ENCODE measurements at regions not wholly inside any gene's neighbourhood (a gene's known extent, or its start where the extent isn't known, plus 50 kb on each side); places are given as distances from the start of the nearest gene placed in this dataset.

- H4K20me1 ChIP-seq (ENCODE audit: insufficient read depth) = no peaks in the 10 kb centered on the region
- no peaks in the 10 kb centered on the region for H3F3A ChIP-seq (ENCODE audit: insufficient read depth, low read length, poor library complexity, severe bottlenecking)
- H3K27ac ChIP-seq (ENCODE audit: low read length) = no peak overlapping the region
- no peaks in the 10 kb centered on the region for H3K36me3 ChIP-seq (ENCODE audit: insufficient read depth, low read length)
- no peak overlapping the region for H2AFZ ChIP-seq (ENCODE audit: low read depth, low read length)
- no peak overlapping the region for H3K9ac ChIP-seq (ENCODE audit: low read length)
- no peaks in the 10 kb centered on the region for H3K27me3 ChIP-seq (ENCODE audit: insufficient read depth, low read depth, low read length)
- no peak overlapping the region for H3K4me2 ChIP-seq (ENCODE audit: low read length)
- no peaks in the 10 kb centered on the region for H3K79me2 ChIP-seq (replicated peaks; ENCODE audit: insufficient read depth, low read length)
- H3K9me2 ChIP-seq (ENCODE audit: insufficient read depth, low read length) = no peaks in the 10 kb centered on the region
- TF ChIP-seq REST (IDR thresholded peaks at IDR 0.05; ENCODE audit: borderline replicate concordance) (no peak), CTCF (IDR thresholded peaks at IDR 0.05; ENCODE audit: poor library complexity, severe bottlenecking) (no peak), EZH2 (IDR thresholded peaks at IDR 0.05; ENCODE audit: borderline replicate concordance, insufficient read depth, low read length, poor library complexity, severe bottlenecking) (no peak), RAD21 (conservative IDR thresholded peaks at IDR 0.05) (no peak), EP300 (conservative IDR thresholded peaks at IDR 0.05; ENCODE audit: poor library complexity, severe bottlenecking) (no peak), TAF1 (IDR thresholded peaks at IDR 0.05; ENCODE audit: low read depth) (no peak), POLR2AphosphoS5 (IDR thresholded peaks at IDR 0.05) (no peak), MXI1 (conservative IDR thresholded peaks at IDR 0.05; ENCODE audit: poor library complexity, severe bottlenecking) (no peak), SMC3 (conservative IDR thresholded peaks at IDR 0.05; ENCODE audit: poor library complexity) (no peak)
- H3K9me3 ChIP-seq (ENCODE audit: low read length) = no peaks in the 10 kb centered on the region
- H3K4me3 ChIP-seq (ENCODE audit: low read length) = no peak overlapping the region
These were observed 1623.3 kb upstream of the RAG2 start for GRCh38 chr11:38221295-38221694.

- Histone ChIP-seq H3K9ac (ENCODE audit: low read length) (no peak overlapping the region), H3K27ac (ENCODE audit: low read length) (no peak overlapping the region), H3K4me3 (ENCODE audit: low read length) (no peak overlapping the region), H3K9me2 (ENCODE audit: insufficient read depth, low read length) (no peaks in the 10 kb centered on the region), H3K36me3 (ENCODE audit: insufficient read depth, low read length) (no peaks in the 10 kb centered on the region), H3K27me3 (ENCODE audit: insufficient read depth, low read depth, low read length) (no peaks in the 10 kb centered on the region), H3K9me3 (ENCODE audit: low read length) (no peaks in the 10 kb centered on the region), H3K79me2 (replicated peaks; ENCODE audit: insufficient read depth, low read length) (no peaks in the 10 kb centered on the region), H3F3A (ENCODE audit: insufficient read depth, low read length, poor library complexity, severe bottlenecking) (no peaks in the 10 kb centered on the region), H4K20me1 (ENCODE audit: insufficient read depth) (no peaks in the 10 kb centered on the region), H2AFZ (ENCODE audit: low read depth, low read length) (no peak overlapping the region), H3K4me2 (ENCODE audit: low read length) (no peak overlapping the region)
- TF ChIP-seq REST (IDR thresholded peaks at IDR 0.05; ENCODE audit: borderline replicate concordance) (no peak), TAF1 (IDR thresholded peaks at IDR 0.05; ENCODE audit: low read depth) (no peak), POLR2AphosphoS5 (IDR thresholded peaks at IDR 0.05) (no peak), SMC3 (conservative IDR thresholded peaks at IDR 0.05; ENCODE audit: poor library complexity) (no peak), RAD21 (conservative IDR thresholded peaks at IDR 0.05) (no peak), CTCF (IDR thresholded peaks at IDR 0.05; ENCODE audit: poor library complexity, severe bottlenecking) (no peak), EZH2 (IDR thresholded peaks at IDR 0.05; ENCODE audit: borderline replicate concordance, insufficient read depth, low read length, poor library complexity, severe bottlenecking) (no peak), EP300 (conservative IDR thresholded peaks at IDR 0.05; ENCODE audit: poor library complexity, severe bottlenecking) (no peak), MXI1 (conservative IDR thresholded peaks at IDR 0.05; ENCODE audit: poor library complexity, severe bottlenecking) (no peak)
These were observed 1621.6 kb upstream of the RAG2 start for GRCh38 chr11:38219636-38220035.
